Astrocyte of the cerebellum (primary cell): ENCODE measurements at regions not wholly inside any gene's neighbourhood (a gene's known extent, or its start where the extent isn't known, plus 50 kb on each side); places are given as distances from the start of the nearest gene placed in this dataset.

Experiments
- DNase-seq: peaks from one replicate; pipeline ENCODE4 v3.0.0-alpha.2; 2011; ENCODE audit warnings: low read depth
- H3K4me3 ChIP-seq: 2 replicates; pipeline ENCODE4 v1.5.1; 2011; ENCODE audit warnings: mild to moderate bottlenecking, low read depth, low read length, moderate library complexity
- CTCF ChIP-seq: IDR thresholded peaks from 2 replicates; pipeline ENCODE4 v1.5.1; 2012; ENCODE audit warnings: low read length, low read depth, moderate library complexity, mild to moderate bottlenecking; ENCODE audit errors: missing control alignments
- in situ Hi-C: cut with HindIII; loops from 2 replicates; pipeline ENCODE4 v1.10.0; 2017; ENCODE audit warnings: low sequenced_read_pairs

DNA sequence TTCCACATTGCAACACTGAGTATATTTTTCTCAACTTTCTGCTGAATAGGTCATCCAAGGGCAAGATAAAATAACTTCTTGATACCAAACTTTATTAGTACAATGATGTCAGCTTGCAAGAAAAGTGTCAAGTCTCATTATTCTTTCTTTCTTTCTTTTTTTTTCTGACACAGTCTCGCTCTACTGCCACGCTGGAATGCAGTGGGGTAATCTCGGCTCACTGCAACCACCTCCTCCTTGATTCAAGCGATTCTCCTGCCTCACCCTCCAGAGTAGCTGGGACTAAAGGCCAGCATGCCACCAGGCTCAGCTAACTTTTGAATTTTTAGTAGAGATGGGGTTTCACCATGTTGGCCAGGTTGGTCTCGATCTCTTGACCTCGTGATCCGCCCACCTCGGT, 523.4 kb downstream of the FSCB start:
- in situ Hi-C loops = no loop called here
- H3K4me3 ChIP-seq = no peak overlapping the region
- DNase-seq = no peak
- no peak for TF ChIP-seq CTCF

DNA sequence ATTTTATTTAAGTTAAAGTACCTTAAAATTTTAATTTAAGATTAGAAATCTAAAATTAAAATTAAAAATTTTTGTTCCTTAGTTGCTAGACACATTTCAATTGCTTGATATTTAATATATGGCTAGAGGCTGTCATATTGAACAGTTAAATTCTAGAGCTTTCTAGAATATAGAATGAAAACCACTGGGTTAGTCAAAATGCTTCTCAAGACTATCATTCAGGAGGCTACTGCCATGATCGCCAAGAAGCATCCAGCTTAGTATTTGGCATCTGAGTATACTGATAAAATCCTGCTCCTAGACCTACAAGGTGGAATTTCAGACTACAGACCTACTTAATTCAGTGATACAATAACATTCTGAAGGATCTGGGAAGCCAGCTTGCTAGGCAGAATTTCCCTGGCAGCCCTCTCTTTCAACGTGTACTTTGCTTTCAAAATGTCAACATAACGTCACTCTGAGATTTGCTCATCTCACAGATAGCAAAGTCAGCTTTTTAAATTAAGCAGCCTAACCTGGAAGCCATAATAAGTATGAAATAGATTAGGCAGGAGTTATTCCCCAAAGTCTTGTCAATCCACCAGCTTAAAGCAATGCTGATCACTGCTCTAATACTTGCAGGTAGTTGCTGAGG, 525.8 kb downstream of the FSCB start:
- no peak for TF ChIP-seq CTCF
- in situ Hi-C loops = no loop called here
- H3K4me3 ChIP-seq = no peak overlapping the region
- no peak for DNase-seq

DNA sequence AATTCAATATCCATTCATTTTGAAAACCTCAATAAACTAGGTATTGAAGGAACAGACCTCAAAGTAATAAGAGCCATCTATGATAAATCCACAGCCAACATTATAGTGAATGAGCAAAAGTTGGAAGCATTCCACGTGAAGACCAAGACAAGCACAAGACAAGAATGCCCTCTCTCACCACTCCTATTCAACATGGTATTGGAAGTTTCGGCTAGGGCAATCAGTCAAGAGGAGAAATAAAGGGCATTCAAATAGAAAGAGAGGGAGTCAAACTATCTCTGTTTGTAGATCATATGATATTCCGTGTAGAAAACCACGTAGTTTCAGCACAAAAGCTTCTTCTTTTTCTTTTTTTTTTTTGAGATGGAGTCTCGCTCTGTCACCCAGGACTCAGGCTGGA, 550.3 kb downstream of the FSCB start:
- no peak overlapping the region for H3K4me3 ChIP-seq
- in situ Hi-C loops = no loop called here
- TF ChIP-seq CTCF = no peak
- DNase-seq = no peak

DNA sequence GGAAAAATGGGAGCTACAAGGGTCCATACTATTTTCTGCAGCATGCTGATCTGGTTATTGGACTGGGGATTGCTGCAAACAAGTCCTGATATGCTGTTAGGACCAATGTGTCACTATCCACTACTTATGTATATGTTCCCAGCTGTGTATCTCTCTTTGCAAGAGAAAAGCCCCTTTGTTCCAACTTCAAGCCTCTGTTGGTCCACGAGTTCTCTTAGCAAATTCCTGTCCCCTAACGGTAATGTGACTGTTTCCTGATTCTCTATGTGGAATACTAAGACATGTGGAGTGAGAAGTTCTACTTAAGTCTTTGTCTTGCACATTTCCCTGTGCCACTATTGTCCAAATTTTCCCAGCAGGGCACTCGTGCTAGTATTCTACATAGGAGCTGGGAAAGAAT, 557.7 kb downstream of the FSCB start:
- no peak overlapping the region for H3K4me3 ChIP-seq
- in situ Hi-C loops = no loop called here
- DNase-seq = no peak
- TF ChIP-seq CTCF = no peak

- in situ Hi-C loops = no loop called here
- DNase-seq = no peak
- TF ChIP-seq CTCF = no peak
- no peak overlapping the region for H3K4me3 ChIP-seq
Measured at GRCh38 chr14:43939836-43940235, 567.2 kb downstream of the FSCB start.

DNA sequence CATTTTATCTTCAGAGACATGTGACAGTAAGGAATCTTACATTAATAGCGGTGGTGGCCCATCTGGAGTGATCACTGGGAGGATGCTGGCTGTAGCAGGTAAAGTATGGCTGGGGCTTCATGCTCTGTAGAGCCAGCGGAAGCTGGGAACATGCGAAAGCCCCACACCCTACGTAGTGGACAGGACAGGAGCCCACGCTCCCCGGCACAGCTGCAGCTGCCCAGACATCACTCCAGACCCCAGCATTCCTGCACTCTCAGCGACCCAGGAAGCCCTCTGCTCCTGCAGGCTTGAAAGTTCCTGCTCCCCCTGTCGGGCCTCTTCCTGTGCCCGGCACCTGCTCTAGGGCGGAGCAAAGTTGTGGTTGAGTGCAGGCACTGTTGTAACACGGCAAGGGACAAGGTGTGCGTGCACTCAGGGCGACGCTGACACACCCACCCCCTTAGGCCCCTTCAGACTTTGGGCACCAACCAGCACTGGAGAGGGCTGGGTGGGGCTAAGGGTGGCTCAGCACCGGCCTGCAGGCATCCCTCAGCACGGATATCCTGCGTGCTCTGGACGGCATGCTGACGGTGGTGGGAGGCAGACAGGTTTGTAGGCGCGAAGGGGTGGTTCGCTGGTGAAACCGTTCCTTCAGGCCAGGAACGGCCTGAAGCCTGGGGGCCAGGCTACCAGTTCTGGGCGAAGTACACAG, 568.3 kb downstream of the FSCB start:
- in situ Hi-C loops = no loop called here
- DNase-seq = no peak
- TF ChIP-seq CTCF = no peak
- H3K4me3 ChIP-seq = no peak overlapping the region
